ENCODE measurements at regions not wholly inside any gene's neighbourhood (a gene's known extent, or its start where the extent isn't known, plus 50 kb on each side); places are given as distances from the start of the nearest gene placed in this dataset.

- peak; percentile 12 for DNase-seq (ENCODE audit: low read depth)
- TF ChIP-seq CTCF (IDR thresholded peaks at IDR 0.05; ENCODE audit: insufficient read depth, low read depth, low read length), result no peak
Observed at GRCh38 chr15:79373113-79373512, 59.0 kb upstream of the MINAR1 start.

GRCh38 chr15:79373728-79374127 is 58.4 kb upstream of the MINAR1 start:
- no peak for TF ChIP-seq CTCF (IDR thresholded peaks at IDR 0.05; ENCODE audit: insufficient read depth, low read depth, low read length)
- H3K4me3 ChIP-seq (ENCODE audit: low read depth, low read length), result no peak overlapping the region
- DNase-seq (ENCODE audit: low read depth), result no peak

More at GRCh38 chr15:79373113-79373512, 59.0 kb upstream of the MINAR1 start:
- no peak overlapping the region for H3K4me3 ChIP-seq (ENCODE audit: low read depth, low read length)

- no peak for DNase-seq (ENCODE audit: low read depth)
- no peak overlapping the region for H3K4me3 ChIP-seq (ENCODE audit: low read depth, low read length)
- TF ChIP-seq CTCF (IDR thresholded peaks at IDR 0.05; ENCODE audit: insufficient read depth, low read depth, low read length), result no peak
Observed at GRCh38 chr15:79376383-79376782, 55.8 kb upstream of the MINAR1 start.

GRCh38 chr15:79378394-79379109 is 53.6 kb upstream of the MINAR1 start:
- no peak for TF ChIP-seq CTCF (IDR thresholded peaks at IDR 0.05; ENCODE audit: insufficient read depth, low read depth, low read length)
- peak; percentile 5 for DNase-seq (ENCODE audit: low read depth)
- H3K4me3 ChIP-seq (ENCODE audit: low read depth, low read length), result no peak overlapping the region

- H3K4me3 ChIP-seq (ENCODE audit: low read depth, low read length), result no peak overlapping the region
- peak; percentile 91 for TF ChIP-seq CTCF (IDR thresholded peaks at IDR 0.05; ENCODE audit: insufficient read depth, low read depth, low read length)
- peak; percentile 77 for DNase-seq (ENCODE audit: low read depth)
Observed at GRCh38 chr15:79380755-79381497, 51.2 kb upstream of the MINAR1 start.

- no peak for DNase-seq (ENCODE audit: low read depth)
- TF ChIP-seq CTCF (IDR thresholded peaks at IDR 0.05; ENCODE audit: insufficient read depth, low read depth, low read length), result no peak
- no peak overlapping the region for H3K4me3 ChIP-seq (ENCODE audit: low read depth, low read length)
Observed at GRCh38 chr15:79381593-79381992, 50.5 kb upstream of the MINAR1 start.
